ENCODE measurements at regions not wholly inside any gene's neighbourhood (a gene's known extent, or its start where the extent isn't known, plus 50 kb on each side); places are given as distances from the start of the nearest gene placed in this dataset.
A peak's percentile ranks its signal among the peaks of the same experiment; 100 is the strongest.

DNA sequence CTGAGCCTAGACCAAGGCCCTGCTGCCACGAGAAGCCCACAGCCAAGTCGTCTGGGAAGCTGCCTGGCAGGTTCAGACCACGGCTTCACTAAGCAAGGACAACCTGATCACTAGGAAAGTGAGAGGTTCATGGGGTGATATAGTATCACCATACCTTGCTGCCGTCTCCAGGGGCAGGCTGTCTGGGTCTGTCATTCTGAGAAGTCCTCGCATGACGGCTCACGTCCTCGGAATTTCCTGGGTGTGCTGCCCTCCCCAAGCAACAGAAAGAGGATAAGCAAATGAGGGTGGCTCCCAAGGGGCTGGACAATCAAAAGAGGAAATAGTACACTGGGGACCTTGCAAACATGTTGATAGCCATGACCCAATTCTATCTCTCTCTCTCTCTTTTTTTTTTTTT is 207.4 kb upstream of the IGF1R start:
- no peak overlapping the region for H3K27ac ChIP-seq (ENCODE audit: low read length in 2 of 2)
- peaks cover 0 to 4% (median 0%) of the 10 kb centered on the region in 3 donors for H3K9me3 ChIP-seq (ENCODE audit: control extremely low read depth in 1 of 3, control insufficient read depth in 2 of 3, insufficient read depth in 1 of 3, low read length in 2 of 3)
- no peaks in the 10 kb centered on the region for H3K79me2 ChIP-seq (ENCODE audit: control insufficient read depth, insufficient read depth, low read length)
- peaks cover 0 to 2% (median 0%) of the 10 kb centered on the region in 4 experiments for H3K27me3 ChIP-seq (replicated peaks in 1 of 4; ENCODE audit: control extremely low read depth in 1 of 4, control insufficient read depth in 3 of 4, insufficient read depth in 4 of 4, low read length in 3 of 4)
- 62% methylated on average over 8 of the region's 8 CpGs for WGBS (ENCODE audit: insufficient coverage)
- POLR2A ChIA-PET, result no interaction called here
- no peak overlapping the region for H3K4me2 ChIP-seq (replicated peaks; ENCODE audit: low read depth, low read length, poor library complexity, severe bottlenecking)
- DNase-seq, result peak; percentile 14
- H3K4me3 Mint-ChIP-seq, result no peak overlapping the region
- peak; percentile 45 for ATAC-seq (ENCODE audit: low read depth)
- no peak overlapping the region for H2AFZ ChIP-seq (ENCODE audit: insufficient read depth, low read depth, low read length, poor library complexity, severe bottlenecking)
- H3K36me3 ChIP-seq (replicated peaks in 1 of 2; ENCODE audit: control extremely low read depth in 1 of 2, control insufficient read depth in 1 of 2, extremely low read depth in 1 of 2, insufficient read depth in 2 of 2, low read length in 1 of 2), result no peaks in the 10 kb centered on the region
- H3K27me3 Mint-ChIP-seq, result peaks cover 7% of the 10 kb centered on the region
- peaks cover 4% of the 10 kb centered on the region for H3K4me1 Mint-ChIP-seq
- H3K9ac ChIP-seq (ENCODE audit: low read length), result no peak overlapping the region
- CTCF ChIA-PET, result interaction anchor here (1.1 kb wide), 1 partner anchor 19 kb away, joined by 3 read pairs; no protein-coding TSS in a partner anchor
- no peak overlapping the region for H3K4me3 ChIP-seq (ENCODE audit: control extremely low read depth in 1 of 5, extremely low read depth in 1 of 5, insufficient read depth in 1 of 5, low read depth in 2 of 5, low read length in 4 of 5)
- no peaks in the 10 kb centered on the region for H3K4me1 ChIP-seq (ENCODE audit: control insufficient read depth in 2 of 2, insufficient read depth in 2 of 2, low read length in 2 of 2)
- no peaks in the 10 kb centered on the region for H4K20me1 ChIP-seq (ENCODE audit: control insufficient read depth, insufficient read depth, low read length, poor library complexity, severe bottlenecking)
- intact Hi-C loops (cut with micrococcal nuclease), result no loop called here
- no peak overlapping the region for H3K27ac Mint-ChIP-seq
- TF ChIP-seq EZH2 (IDR thresholded peaks at IDR 0.05; ENCODE audit: borderline replicate concordance, insufficient read depth, low read depth, low read length, poor library complexity, severe bottlenecking) (no peak), CTCF (IDR thresholded peaks at IDR 0.05) (no peak)
- no peaks in the 10 kb centered on the region for H3K9me3 Mint-ChIP-seq (ENCODE audit: insufficient read depth)

- no peaks in the 10 kb centered on the region for H3K36me3 ChIP-seq (replicated peaks in 1 of 2; ENCODE audit: control extremely low read depth in 1 of 2, control insufficient read depth in 1 of 2, extremely low read depth in 1 of 2, insufficient read depth in 2 of 2, low read length in 1 of 2)
- DNase-seq (no peak), ATAC-seq (ENCODE audit: low read depth) (no peak)
- no peak overlapping the region for H3K4me2 ChIP-seq (replicated peaks; ENCODE audit: low read depth, low read length, poor library complexity, severe bottlenecking)
- H3K9me3 ChIP-seq (ENCODE audit: control extremely low read depth in 1 of 3, control insufficient read depth in 2 of 3, insufficient read depth in 1 of 3, low read length in 2 of 3), result peaks cover 0 to 4% (median 0%) of the 10 kb centered on the region in 3 donors
- no peak overlapping the region for H3K4me3 ChIP-seq (ENCODE audit: control extremely low read depth in 1 of 5, extremely low read depth in 1 of 5, insufficient read depth in 1 of 5, low read depth in 2 of 5, low read length in 4 of 5)
- ChIA-PET CTCF (interaction anchor here (1.9 kb wide), 1 partner anchor 14 kb away, joined by 5 read pairs; no protein-coding TSS in a partner anchor), POLR2A (no interaction called here)
- H3K9me3 Mint-ChIP-seq (ENCODE audit: insufficient read depth), result no peaks in the 10 kb centered on the region
- H3K9ac ChIP-seq (ENCODE audit: low read length), result no peak overlapping the region
- TF ChIP-seq CTCF (IDR thresholded peaks at IDR 0.05) (no peak), EZH2 (IDR thresholded peaks at IDR 0.05; ENCODE audit: borderline replicate concordance, insufficient read depth, low read depth, low read length, poor library complexity, severe bottlenecking) (no peak)
- H3K27ac ChIP-seq (ENCODE audit: low read length in 2 of 2), result no peak overlapping the region
- no peaks in the 10 kb centered on the region for H3K4me1 ChIP-seq (ENCODE audit: control insufficient read depth in 2 of 2, insufficient read depth in 2 of 2, low read length in 2 of 2)
- intact Hi-C loops (cut with micrococcal nuclease), result no loop called here
- H3K79me2 ChIP-seq (ENCODE audit: control insufficient read depth, insufficient read depth, low read length), result no peaks in the 10 kb centered on the region
- 94% methylated on average over 2 of the region's 5 CpGs for WGBS (ENCODE audit: insufficient coverage)
- peaks cover 0 to 2% (median 0%) of the 10 kb centered on the region in 4 experiments for H3K27me3 ChIP-seq (replicated peaks in 1 of 4; ENCODE audit: control extremely low read depth in 1 of 4, control insufficient read depth in 3 of 4, insufficient read depth in 4 of 4, low read length in 3 of 4)
- H2AFZ ChIP-seq (ENCODE audit: insufficient read depth, low read depth, low read length, poor library complexity, severe bottlenecking), result no peak overlapping the region
- no peak overlapping the region for H3K27ac Mint-ChIP-seq
- no peaks in the 10 kb centered on the region for H4K20me1 ChIP-seq (ENCODE audit: control insufficient read depth, insufficient read depth, low read length, poor library complexity, severe bottlenecking)
- peaks cover 4% of the 10 kb centered on the region for H3K4me1 Mint-ChIP-seq
- no peak overlapping the region for H3K4me3 Mint-ChIP-seq
- peaks cover 7% of the 10 kb centered on the region for H3K27me3 Mint-ChIP-seq
These were observed 206.7 kb upstream of the IGF1R start for GRCh38 chr15:98441599-98441998.
